SK-N-MC (cell line): ENCODE measurements at regions not wholly inside any gene's neighbourhood (a gene's known extent, or its start where the extent isn't known, plus 50 kb on each side); places are given as distances from the start of the nearest gene placed in this dataset.

Source experiments
- DNase-seq: peaks from one replicate; pipeline ENCODE4 v3.0.0-alpha.2; 2011; ENCODE audit warnings: low read depth, low spot score
- H3K27ac ChIP-seq: fragments of 200-600 bp; sonication (generic); 2 replicates; pipeline ENCODE4 v1.5.1; 2016; ENCODE audit warnings: mixed run types
- H3K36me3 ChIP-seq: fragments of 200-600 bp; sonication (generic); 2 replicates; pipeline ENCODE4 v1.6.1; 2017; ENCODE audit warnings: antibody characterized with exemption, low read length, mixed read lengths; ENCODE audit not compliant: insufficient read depth
- H3K4me3 ChIP-seq: fragments of 200-600 bp; sonication (generic); 2 replicates; pipeline ENCODE4 v1.5.1; 2016
- H3K9ac ChIP-seq: fragments of 200-600 bp; sonication (generic); 2 replicates; pipeline ENCODE4 v1.8.0; 2017; ENCODE audit warnings: mixed run types, mixed read lengths; ENCODE audit not compliant: insufficient read length
- H3K9me3 ChIP-seq: fragments of 200-600 bp; sonication (generic); 2 replicates; pipeline ENCODE4 v1.6.1; 2017; ENCODE audit warnings: low read depth, mild to moderate bottlenecking, antibody characterized with exemption, low read length, moderate library complexity, mixed read lengths
- EZH2 ChIP-seq: fragments of 200-600 bp; sonication (generic); IDR thresholded peaks from one replicate; pipeline ENCODE4 v1.6.1; 2017; ENCODE audit warnings: antibody characterized with exemption
- FOXP2 ChIP-seq: optimal IDR thresholded peaks from 2 replicates; pipeline ENCODE3; 2011; ENCODE audit warnings: mild to moderate bottlenecking, moderate library complexity; ENCODE audit not compliant: insufficient read depth; ENCODE audit errors: extremely low read length, control extremely low read depth
- POLR2AphosphoS5 ChIP-seq: IDR thresholded peaks from 2 replicates; pipeline ENCODE4 v1.6.1; 2012; ENCODE audit warnings: mild to moderate bottlenecking, low read depth, low read length, borderline replicate concordance

- TF ChIP-seq FOXP2, result no peak
- no peak for TF ChIP-seq EZH2
- TF ChIP-seq POLR2AphosphoS5, result no peak
- Histone ChIP-seq H3K4me3 (no peak overlapping the region), H3K9ac (no peak overlapping the region), H3K9me3 (no peaks in the 10 kb centered on the region), H3K27ac (no peak overlapping the region), H3K36me3 (no peaks in the 10 kb centered on the region)
- no peak for DNase-seq
Measured at GRCh38 chr5:39968381-39968780, 543.6 kb upstream of the DAB2 start.

- no peak for TF ChIP-seq FOXP2
- TF ChIP-seq POLR2AphosphoS5, result no peak
- no peak for TF ChIP-seq EZH2
- Histone ChIP-seq H3K36me3 (no peaks in the 10 kb centered on the region), H3K4me3 (no peak overlapping the region), H3K9ac (no peak overlapping the region), H3K9me3 (no peaks in the 10 kb centered on the region), H3K27ac (no peak overlapping the region)
- DNase-seq, result no peak
Measured at GRCh38 chr5:39955156-39955555, 530.4 kb upstream of the DAB2 start.

GRCh38 chr5:39951070-39951469 is 526.3 kb upstream of the DAB2 start:
- DNase-seq, result no peak
- TF ChIP-seq EZH2, result no peak
- TF ChIP-seq POLR2AphosphoS5, result no peak
- TF ChIP-seq FOXP2, result no peak
- no peaks in the 10 kb centered on the region for H3K36me3 ChIP-seq
- no peak overlapping the region for H3K9ac ChIP-seq
- H3K9me3 ChIP-seq, result no peaks in the 10 kb centered on the region
- no peak overlapping the region for H3K27ac ChIP-seq
- no peak overlapping the region for H3K4me3 ChIP-seq

- Histone ChIP-seq H3K36me3 (no peaks in the 10 kb centered on the region), H3K9ac (no peak overlapping the region), H3K27ac (no peak overlapping the region), H3K4me3 (no peak overlapping the region), H3K9me3 (no peaks in the 10 kb centered on the region)
- DNase-seq, result peak; percentile 68
- no peak for TF ChIP-seq FOXP2
- TF ChIP-seq EZH2, result no peak
- TF ChIP-seq POLR2AphosphoS5, result no peak
Measured at GRCh38 chr5:39948867-39949468, 524.2 kb upstream of the DAB2 start.

- H3K9me3 ChIP-seq, result no peaks in the 10 kb centered on the region
- H3K4me3 ChIP-seq, result no peak overlapping the region
- no peak overlapping the region for H3K9ac ChIP-seq
- H3K36me3 ChIP-seq, result no peaks in the 10 kb centered on the region
- TF ChIP-seq EZH2 (no peak), FOXP2 (no peak), POLR2AphosphoS5 (no peak)
- no peak for DNase-seq
- H3K27ac ChIP-seq, result no peak overlapping the region
Measured at GRCh38 chr5:39948341-39948740, 523.6 kb upstream of the DAB2 start.

- Histone ChIP-seq H3K36me3 (no peaks in the 10 kb centered on the region), H3K9me3 (no peaks in the 10 kb centered on the region), H3K4me3 (no peak overlapping the region), H3K9ac (no peak overlapping the region), H3K27ac (no peak overlapping the region)
- DNase-seq, result no peak
- no peak for TF ChIP-seq EZH2
- TF ChIP-seq FOXP2, result no peak
- no peak for TF ChIP-seq POLR2AphosphoS5
Measured at GRCh38 chr5:39947657-39948056, 522.9 kb upstream of the DAB2 start.

- Histone ChIP-seq H3K9ac (no peak overlapping the region), H3K27ac (no peak overlapping the region), H3K9me3 (no peaks in the 10 kb centered on the region), H3K4me3 (no peak overlapping the region), H3K36me3 (no peaks in the 10 kb centered on the region)
- TF ChIP-seq POLR2AphosphoS5, result no peak
- TF ChIP-seq EZH2, result no peak
- TF ChIP-seq FOXP2, result no peak
- no peak for DNase-seq
Measured at GRCh38 chr5:39946356-39947045, 521.7 kb upstream of the DAB2 start.

GRCh38 chr5:39945870-39946269 is 521.1 kb upstream of the DAB2 start:
- TF ChIP-seq EZH2, result no peak
- no peak for TF ChIP-seq POLR2AphosphoS5
- no peak for TF ChIP-seq FOXP2

More at GRCh38 chr5:39945870-39946269, 521.1 kb upstream of the DAB2 start:
- Histone ChIP-seq H3K36me3 (no peaks in the 10 kb centered on the region), H3K9ac (no peak overlapping the region), H3K27ac (no peak overlapping the region), H3K9me3 (no peaks in the 10 kb centered on the region), H3K4me3 (no peak overlapping the region)
- DNase-seq, result no peak
